ENCODE measurements at regions not wholly inside any gene's neighbourhood (a gene's known extent, or its start where the extent isn't known, plus 50 kb on each side); places are given as distances from the start of the nearest gene placed in this dataset.
A peak's percentile ranks its signal among the peaks of the same experiment; 100 is the strongest.

GRCh38 chr4:90007494-90008167 lies 113.0 kb downstream of the MMRN1 start:
- no peak for TF ChIP-seq TAF1 (IDR thresholded peaks at IDR 0.05; ENCODE audit: low read depth, low read length)
- DNase-seq (ENCODE audit: insufficient read length, low spot score) (no peak), FAIRE-seq (no peak)

GRCh38 chr4:90012918-90013317 lies 114.3 kb upstream of the CCSER1 start:
- TF ChIP-seq POLR2A (IDR thresholded peaks at IDR 0.05; ENCODE audit: low read depth, low read length) (no peak), TAF1 (IDR thresholded peaks at IDR 0.05; ENCODE audit: low read depth, low read length) (no peak), SPI1 (IDR thresholded peaks at IDR 0.05; ENCODE audit: low read depth, low read length) (no peak), PAX5 (IDR thresholded peaks at IDR 0.05; ENCODE audit: insufficient read depth, low read length, severe bottlenecking) (no peak), POLR2AphosphoS5 (IDR thresholded peaks at IDR 0.05; ENCODE audit: low read depth, low read length) (no peak), POU2F2 (IDR thresholded peaks at IDR 0.05; ENCODE audit: low read depth, low read length) (no peak)
- DNase-seq (ENCODE audit: insufficient read length, low spot score), result no peak
- no peak for FAIRE-seq

GRCh38 chr4:90024519-90024918 lies 102.7 kb upstream of the CCSER1 start:
- no peak for TF ChIP-seq POLR2AphosphoS5 (IDR thresholded peaks at IDR 0.05; ENCODE audit: low read depth, low read length)
- no peak for TF ChIP-seq POLR2A (IDR thresholded peaks at IDR 0.05; ENCODE audit: low read depth, low read length)
- no peak for TF ChIP-seq TAF1 (IDR thresholded peaks at IDR 0.05; ENCODE audit: low read depth, low read length)
- no peak for TF ChIP-seq POU2F2 (IDR thresholded peaks at IDR 0.05; ENCODE audit: low read depth, low read length)
- no peak for TF ChIP-seq SPI1 (IDR thresholded peaks at IDR 0.05; ENCODE audit: low read depth, low read length)
- TF ChIP-seq PAX5 (IDR thresholded peaks at IDR 0.05; ENCODE audit: insufficient read depth, low read length, severe bottlenecking), result no peak
- DNase-seq (ENCODE audit: insufficient read length, low spot score) (no peak), FAIRE-seq (no peak)

- DNase-seq (ENCODE audit: insufficient read length, low spot score), result no peak
- TF ChIP-seq SPI1 (IDR thresholded peaks at IDR 0.05; ENCODE audit: low read depth, low read length), result no peak
- no peak for TF ChIP-seq POU2F2 (IDR thresholded peaks at IDR 0.05; ENCODE audit: low read depth, low read length)
- no peak for TF ChIP-seq TAF1 (IDR thresholded peaks at IDR 0.05; ENCODE audit: low read depth, low read length)
- TF ChIP-seq POLR2A (IDR thresholded peaks at IDR 0.05; ENCODE audit: low read depth, low read length), result no peak
- no peak for TF ChIP-seq PAX5 (IDR thresholded peaks at IDR 0.05; ENCODE audit: insufficient read depth, low read length, severe bottlenecking)
- TF ChIP-seq POLR2AphosphoS5 (IDR thresholded peaks at IDR 0.05; ENCODE audit: low read depth, low read length), result no peak
- peak; percentile 40 for FAIRE-seq
Measured at GRCh38 chr4:90025248-90025647, 101.9 kb upstream of the CCSER1 start.

- FAIRE-seq (no peak), DNase-seq (ENCODE audit: insufficient read length, low spot score) (no peak)
- TF ChIP-seq POLR2AphosphoS5 (IDR thresholded peaks at IDR 0.05; ENCODE audit: low read depth, low read length) (no peak), SPI1 (IDR thresholded peaks at IDR 0.05; ENCODE audit: low read depth, low read length) (peak; percentile 90)
Measured at GRCh38 chr4:90027565-90027964, 99.6 kb upstream of the CCSER1 start.

GRCh38 chr4:90028460-90028859 lies 98.7 kb upstream of the CCSER1 start:
- FAIRE-seq, result no peak

GRCh38 chr4:90030202-90030601 lies 97.0 kb upstream of the CCSER1 start:
- DNase-seq (ENCODE audit: insufficient read length, low spot score) (no peak), FAIRE-seq (no peak)
- TF ChIP-seq POU2F2 (IDR thresholded peaks at IDR 0.05; ENCODE audit: low read depth, low read length), result no peak
- TF ChIP-seq TAF1 (IDR thresholded peaks at IDR 0.05; ENCODE audit: low read depth, low read length), result no peak
- no peak for TF ChIP-seq PAX5 (IDR thresholded peaks at IDR 0.05; ENCODE audit: insufficient read depth, low read length, severe bottlenecking)
- no peak for TF ChIP-seq POLR2AphosphoS5 (IDR thresholded peaks at IDR 0.05; ENCODE audit: low read depth, low read length)
- TF ChIP-seq SPI1 (IDR thresholded peaks at IDR 0.05; ENCODE audit: low read depth, low read length), result no peak
- no peak for TF ChIP-seq POLR2A (IDR thresholded peaks at IDR 0.05; ENCODE audit: low read depth, low read length)

More at GRCh38 chr4:90028460-90028859, 98.7 kb upstream of the CCSER1 start:
- DNase-seq (ENCODE audit: insufficient read length, low spot score), result no peak
- TF ChIP-seq TAF1 (IDR thresholded peaks at IDR 0.05; ENCODE audit: low read depth, low read length) (no peak), POLR2A (IDR thresholded peaks at IDR 0.05; ENCODE audit: low read depth, low read length) (no peak)

- TF ChIP-seq PAX5 (IDR thresholded peaks at IDR 0.05; ENCODE audit: insufficient read depth, low read length, severe bottlenecking) (no peak), POU2F2 (IDR thresholded peaks at IDR 0.05; ENCODE audit: low read depth, low read length) (no peak), POLR2A (IDR thresholded peaks at IDR 0.05; ENCODE audit: low read depth, low read length) (no peak), SPI1 (IDR thresholded peaks at IDR 0.05; ENCODE audit: low read depth, low read length) (no peak), POLR2AphosphoS5 (IDR thresholded peaks at IDR 0.05; ENCODE audit: low read depth, low read length) (no peak), TAF1 (IDR thresholded peaks at IDR 0.05; ENCODE audit: low read depth, low read length) (no peak)
- no peak for DNase-seq (ENCODE audit: insufficient read length, low spot score)
- FAIRE-seq, result no peak
Measured at GRCh38 chr4:90030953-90031352, 96.2 kb upstream of the CCSER1 start.

- FAIRE-seq (no peak), DNase-seq (ENCODE audit: insufficient read length, low spot score) (no peak)
- TF ChIP-seq SPI1 (IDR thresholded peaks at IDR 0.05; ENCODE audit: low read depth, low read length) (no peak), POLR2A (IDR thresholded peaks at IDR 0.05; ENCODE audit: low read depth, low read length) (no peak), PAX5 (IDR thresholded peaks at IDR 0.05; ENCODE audit: insufficient read depth, low read length, severe bottlenecking) (no peak), POLR2AphosphoS5 (IDR thresholded peaks at IDR 0.05; ENCODE audit: low read depth, low read length) (no peak)
Measured at GRCh38 chr4:90039122-90039521, 88.1 kb upstream of the CCSER1 start.

GRCh38 chr4:90051999-90052398 lies 75.2 kb upstream of the CCSER1 start:
- FAIRE-seq (no peak), DNase-seq (ENCODE audit: insufficient read length, low spot score) (no peak)
- TF ChIP-seq PAX5 (IDR thresholded peaks at IDR 0.05; ENCODE audit: insufficient read depth, low read length, severe bottlenecking) (no peak), POU2F2 (IDR thresholded peaks at IDR 0.05; ENCODE audit: low read depth, low read length) (no peak), POLR2A (IDR thresholded peaks at IDR 0.05; ENCODE audit: low read depth, low read length) (no peak), SPI1 (IDR thresholded peaks at IDR 0.05; ENCODE audit: low read depth, low read length) (no peak), TAF1 (IDR thresholded peaks at IDR 0.05; ENCODE audit: low read depth, low read length) (no peak), POLR2AphosphoS5 (IDR thresholded peaks at IDR 0.05; ENCODE audit: low read depth, low read length) (no peak)
